HG03139 (cell line): ENCODE measurements at regions not wholly inside any gene's neighbourhood (a gene's known extent, or its start where the extent isn't known, plus 50 kb on each side); places are given as distances from the start of the nearest gene placed in this dataset.

ENCODE experiments used
- ATAC-seq: cut with Tn5 transposase; IDR thresholded peaks from one replicate; pipeline ENCODE4 v1.9.1; 2021; ENCODE audit not compliant: unreplicated experiment

DNA sequence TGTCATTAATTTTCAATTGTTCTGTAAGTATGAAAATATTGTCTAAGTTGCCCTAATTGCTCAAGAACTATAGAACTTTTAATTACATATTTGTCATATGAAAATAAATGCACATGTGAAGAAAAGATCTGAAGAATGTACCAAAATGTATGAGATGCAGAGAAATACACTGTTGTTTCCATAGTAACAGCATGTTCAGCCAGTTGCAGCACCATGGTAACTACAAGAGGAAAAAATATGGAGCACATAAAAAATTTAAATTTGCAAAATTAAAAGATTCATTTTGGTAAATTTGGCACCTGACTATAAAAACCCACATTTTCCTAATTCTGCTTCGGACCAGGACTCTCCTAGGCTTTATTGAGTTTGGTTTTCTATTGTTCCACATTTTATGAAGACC is 1170.0 kb upstream of the MIR17HG start:
- no peak for ATAC-seq

GRCh38 chr13:90184355-90184754 is 1163.1 kb upstream of the MIR17HG start:
- ATAC-seq: no peak

- ATAC-seq: no peak
These were observed 1161.8 kb upstream of the MIR17HG start for GRCh38 chr13:90185734-90186133.

GRCh38 chr13:90187478-90188350 is 1159.8 kb upstream of the MIR17HG start:
- ATAC-seq: no peak

DNA sequence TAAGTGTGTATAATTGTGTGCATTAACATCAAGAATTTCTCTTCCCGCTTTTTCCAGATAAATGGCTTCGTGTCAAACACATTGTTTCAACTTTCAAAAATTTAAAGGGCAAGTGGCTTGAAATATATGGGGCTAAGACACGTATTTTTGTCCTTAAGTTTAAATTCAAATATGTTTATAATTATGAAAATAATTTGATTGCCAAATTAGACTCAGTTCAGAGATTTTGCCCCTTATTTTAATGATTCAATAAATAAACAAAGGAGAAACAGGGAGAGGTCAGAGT is 1159.2 kb upstream of the MIR17HG start:
- ATAC-seq: no peak

DNA sequence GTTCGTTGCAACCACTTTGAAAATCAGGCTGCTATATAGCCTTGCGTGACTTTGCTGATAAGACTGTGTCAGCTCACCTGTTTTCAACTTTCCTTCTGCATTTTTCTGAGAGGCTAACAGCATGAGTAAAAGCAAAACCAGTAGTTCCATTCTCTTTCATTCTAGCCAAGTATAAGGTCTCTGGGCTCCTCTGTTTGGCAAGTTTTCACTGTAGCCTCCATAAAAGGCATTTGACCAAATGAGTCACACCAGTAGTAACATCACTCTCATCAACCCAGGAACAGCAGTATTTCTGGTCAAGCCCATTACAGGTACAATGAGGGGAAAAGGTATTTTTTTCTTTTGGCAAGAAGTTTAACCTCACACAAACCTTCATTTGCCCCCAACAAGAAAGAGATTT is 1149.8 kb upstream of the MIR17HG start:
- ATAC-seq: no peak

DNA sequence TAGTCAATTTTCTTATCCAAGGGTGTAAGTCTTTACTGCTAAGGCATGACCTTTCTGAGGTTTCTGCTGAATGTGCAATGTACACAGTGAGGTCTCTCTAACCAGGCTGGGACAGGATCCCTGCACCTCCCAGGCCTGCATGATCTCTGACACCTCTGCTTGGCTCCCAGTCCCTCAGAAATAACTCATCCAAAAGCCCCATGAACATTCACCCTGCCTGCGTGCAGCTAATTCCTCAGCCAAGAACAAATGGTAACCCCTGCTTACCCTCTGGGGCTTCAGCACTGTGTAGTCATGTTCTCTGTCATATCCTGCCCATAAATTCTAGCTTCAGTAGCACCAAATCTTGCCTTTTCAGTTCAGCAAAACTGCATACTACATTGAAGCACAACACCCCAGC is 1146.3 kb upstream of the MIR17HG start:
- ATAC-seq: no peak

- no peak for ATAC-seq
These were observed 1145.6 kb upstream of the MIR17HG start for GRCh38 chr13:90201676-90202460.

GRCh38 chr13:90205081-90205480 is 1142.4 kb upstream of the MIR17HG start:
- ATAC-seq: no peak

DNA sequence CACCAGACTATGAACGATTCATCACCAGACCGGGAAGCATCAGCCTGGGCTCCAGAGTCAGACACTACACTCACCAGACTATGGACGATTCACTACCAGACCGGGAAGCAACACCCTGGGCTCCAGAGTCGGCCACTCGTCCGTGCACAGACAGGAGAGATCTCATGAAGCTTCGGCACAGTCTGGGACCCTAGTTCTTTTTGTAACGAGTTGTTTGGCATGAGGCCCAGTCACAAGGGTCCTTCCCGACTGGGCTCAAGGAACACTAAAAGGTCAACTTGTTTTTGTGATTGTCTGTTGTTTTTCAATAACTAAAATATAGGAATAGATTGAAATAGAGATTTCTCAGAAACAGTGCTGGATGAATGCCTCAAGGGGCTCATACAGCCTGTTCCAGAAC is 1141.6 kb upstream of the MIR17HG start:
- ATAC-seq: no peak

DNA sequence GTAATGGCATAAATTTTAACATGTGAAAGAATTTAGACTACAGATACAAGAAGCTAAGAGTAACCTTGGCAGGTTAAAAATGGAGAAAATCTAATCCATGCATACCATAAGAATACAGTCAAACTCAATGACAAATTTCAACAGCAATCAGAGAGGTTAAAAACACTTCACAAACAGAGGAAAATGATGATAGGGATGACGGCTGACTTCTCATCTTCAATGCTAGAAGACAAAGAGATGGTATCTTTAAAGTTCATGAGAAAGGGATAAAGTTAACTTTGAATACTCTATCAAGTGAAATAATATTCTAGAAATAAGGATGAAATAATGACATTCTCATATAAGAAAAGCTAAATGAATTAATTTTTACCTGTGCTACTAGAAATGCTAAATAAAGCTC is 1130.2 kb upstream of the MIR17HG start:
- ATAC-seq: no peak

GRCh38 chr13:90222758-90223157 is 1124.7 kb upstream of the MIR17HG start:
- ATAC-seq: no peak

- ATAC-seq: no peak
These were observed 1117.2 kb upstream of the MIR17HG start for GRCh38 chr13:90230311-90230710.

GRCh38 chr13:90232291-90232690 is 1115.2 kb upstream of the MIR17HG start:
- no peak for ATAC-seq

- ATAC-seq: no peak
These were observed 1113.4 kb upstream of the MIR17HG start for GRCh38 chr13:90233933-90234672.

DNA sequence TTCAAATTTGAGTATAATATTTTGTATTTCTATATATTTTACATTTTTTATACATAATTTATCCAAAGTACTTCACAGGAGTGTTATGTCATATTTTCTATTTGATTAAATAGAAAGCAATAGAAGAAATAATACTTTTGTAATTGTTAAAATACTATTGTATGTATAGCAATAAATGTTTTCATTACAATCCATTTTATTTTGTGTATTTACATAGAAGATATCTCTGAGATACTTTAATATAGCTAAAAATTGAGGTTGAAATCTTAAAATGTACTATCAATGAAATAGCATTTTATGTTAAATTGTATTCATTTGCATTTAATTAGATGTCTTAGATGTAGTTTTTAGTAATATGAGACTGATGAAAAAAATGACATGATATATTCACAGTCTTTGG is 1109.6 kb upstream of the MIR17HG start:
- ATAC-seq: no peak

GRCh38 chr13:90238413-90238812 is 1109.1 kb upstream of the MIR17HG start:
- no peak for ATAC-seq

DNA sequence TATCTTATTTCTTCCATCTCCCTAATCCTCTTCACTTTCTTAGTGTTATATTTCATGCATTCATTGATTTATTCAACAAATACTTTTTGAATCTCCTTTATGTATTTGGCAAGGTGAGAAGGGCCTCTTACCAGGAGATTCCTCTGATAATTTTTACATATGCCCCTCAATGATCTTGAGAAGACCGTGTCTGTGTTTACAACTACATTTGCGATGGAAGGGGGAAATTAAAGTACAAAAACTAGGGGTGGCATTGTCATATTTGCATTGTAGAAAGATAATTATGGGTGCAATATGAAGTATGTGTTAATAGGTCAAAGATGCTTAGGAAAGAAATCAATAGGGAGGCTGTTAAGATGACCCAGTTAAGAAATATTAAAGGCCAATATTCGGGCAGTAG is 1108.4 kb upstream of the MIR17HG start:
- ATAC-seq: no peak

GRCh38 chr13:90246005-90246404 is 1101.5 kb upstream of the MIR17HG start:
- no peak for ATAC-seq

DNA sequence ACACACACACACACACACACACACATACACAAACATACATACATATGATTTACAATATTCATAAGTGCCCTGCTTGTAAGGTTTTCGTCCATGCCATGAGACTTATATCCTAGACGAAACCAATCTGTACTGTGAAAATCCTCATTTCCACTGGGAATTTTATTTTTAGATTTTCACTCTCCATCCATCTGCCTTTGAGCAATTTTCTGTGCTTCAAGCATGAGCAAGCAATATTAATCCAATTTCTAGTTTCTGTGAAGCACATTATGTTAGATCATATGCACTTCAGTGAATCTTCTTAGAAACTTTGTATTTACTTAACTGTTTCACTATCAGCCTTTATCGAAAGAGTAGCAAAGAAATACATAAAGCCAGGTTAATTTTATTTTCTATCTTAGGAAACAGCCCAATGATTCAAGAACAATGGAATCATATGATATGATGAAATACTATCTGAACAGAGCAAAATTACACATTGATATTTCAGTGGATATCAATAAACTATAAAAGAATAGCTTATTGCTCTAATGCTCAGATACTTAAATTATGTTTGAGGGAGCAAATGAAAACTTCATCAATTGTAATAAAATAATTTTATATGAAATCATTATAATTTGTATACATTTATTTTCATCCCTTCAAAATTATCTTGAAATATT is 1100.7 kb upstream of the MIR17HG start:
- no peak for ATAC-seq

DNA sequence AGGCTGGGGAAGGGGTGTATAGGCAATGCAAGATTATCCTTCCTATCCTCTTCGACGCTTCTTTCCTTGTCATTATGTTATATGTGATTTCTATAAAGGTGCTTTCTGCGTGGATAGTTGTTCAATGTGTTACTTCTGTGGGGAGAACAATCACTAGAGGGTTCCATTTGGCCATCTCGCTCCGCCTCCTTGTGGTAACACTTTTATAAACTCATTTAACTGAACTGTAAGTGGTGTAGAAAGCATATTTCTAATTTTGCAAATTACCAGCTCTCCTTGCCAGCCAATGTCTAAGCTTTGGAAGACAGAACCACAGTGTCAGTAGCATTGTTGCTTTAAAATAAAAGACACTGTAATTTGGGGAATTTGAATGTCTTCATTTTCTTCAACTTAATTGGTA is 1093.7 kb upstream of the MIR17HG start:
- no peak for ATAC-seq
